Esophagus muscularis mucosa (tissue), 4 donors: ENCODE measurements at regions not wholly inside any gene's neighbourhood (a gene's known extent, or its start where the extent isn't known, plus 50 kb on each side); places are given as distances from the start of the nearest gene placed in this dataset.
"Not testable (repeated sequence)": the region's sequence is repeated elsewhere in the genome, so short reads cannot be mapped to it uniquely, and the experiment has no call there.

ENCODE experiments used
- DNase-seq: peaks from one replicate; pipeline ENCODE4 v3.0.0-alpha.2; 2017; ENCODE audit errors: extremely low spot score
- H3K27ac ChIP-seq, 4 donors: fragments of 200-600 bp; sonication (generic); replicated peaks in 1 of 4; 1 replicate in 3 of 4; 2 replicates in 1 of 4; pipeline ENCODE4 v1.5.1; 2016 to 2019; ENCODE audit warnings: mild to moderate bottlenecking in 1 of 4
- H3K27me3 ChIP-seq, 4 donors: fragments of 200-600 bp; sonication (generic); one replicate each; pipeline versions ENCODE4 v1.5.1 to v1.6.0; 2016 to 2019
- H3K36me3 ChIP-seq, 4 donors: fragments of 200-600 bp; sonication (generic); one replicate each; pipeline ENCODE4 v1.5.1; 2016 to 2019
- H3K4me1 ChIP-seq, 4 donors: fragments of 200-600 bp; sonication (generic); one replicate each; pipeline ENCODE4 v1.5.1; 2016 to 2019
- H3K4me3 ChIP-seq, 4 donors: fragments of 200-600 bp; sonication (generic); 1 replicate in 2 of 4; 2 replicates in 2 of 4; pipeline ENCODE4 v1.5.1; 2016 to 2019; ENCODE audit warnings: mild to moderate bottlenecking in 4 of 4, moderate library complexity in 1 of 4
- H3K9me3 ChIP-seq, 4 donors: fragments of 200-600 bp; sonication (generic); 1 replicate in 3 of 4; 2 replicates in 1 of 4; pipeline ENCODE4 v1.5.1; 2016 to 2019
- EP300 ChIP-seq: sonication (generic); formaldehyde crosslinking; IDR thresholded peaks from one replicate; pipeline ENCODE4 v1.6.1; 2017; ENCODE audit warnings: antibody characterized with exemption
- POLR2A ChIP-seq: fragments of 450-650 bp; IDR thresholded peaks from one replicate; pipeline ENCODE4 v1.6.1; 2017; ENCODE audit warnings: antibody characterized with exemption, moderate library complexity, mild to moderate bottlenecking, low read depth
- POLR2AphosphoS5 ChIP-seq, 2 donors: sonication (generic); formaldehyde crosslinking; IDR thresholded peaks; one replicate each; pipeline ENCODE4 v1.6.1; 2017; ENCODE audit warnings: antibody characterized with exemption in 2 of 2
- WGBS: methylation state at CpG from one replicate; pipeline ENCODE4 v1.1.5; 2018; 5-methylcytosine and 5-hydroxymethylcytosine counted together
- intact Hi-C: fragments of 100-400 bp; cut with DNase I; formaldehyde crosslinking; loops from one replicate; pipeline ENCODE4 v1.15.1; 2023
- TF ChIP-seq, protein P1 (sequence below), 3 experiments: fragments of 200-600 bp in 2 of 3; fragments of 450-650 bp in 1 of 3; sonication (generic) in 2 of 3; IDR thresholded peaks; one replicate each; pipeline ENCODE4 v1.5.1; 2017 to 2019; ENCODE audit warnings: antibody characterized with exemption in 3 of 3, mild to moderate bottlenecking in 2 of 3, moderate library complexity in 1 of 3

DNA sequence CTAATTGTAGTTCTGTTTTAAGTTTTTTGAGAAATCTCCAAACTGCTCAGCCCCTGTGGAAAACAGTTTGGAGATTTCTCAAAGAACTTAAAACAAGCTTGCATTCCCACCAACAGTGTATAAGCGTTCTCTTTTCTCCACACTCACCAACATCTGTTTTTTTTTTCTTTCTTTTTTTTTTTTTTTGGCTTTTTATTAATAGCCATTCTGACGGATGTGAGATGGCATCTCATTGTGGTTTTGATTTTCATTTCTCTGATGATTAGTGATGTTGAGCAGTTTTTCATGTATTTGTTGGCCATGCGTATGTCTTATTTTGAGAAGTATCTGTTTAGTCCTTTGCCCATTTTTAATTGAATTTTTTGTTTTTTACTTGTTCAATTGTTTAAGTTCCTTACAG is 73.1 kb upstream of the COL8A1 start:
- DNase-seq, result no peak
- Histone ChIP-seq H3K4me3 (no peak overlapping the region), H3K4me1 (no peaks in the 10 kb centered on the region), H3K27me3 (no peaks in the 10 kb centered on the region), H3K27ac (no peak overlapping the region), H3K36me3 (no peaks in the 10 kb centered on the region), H3K9me3 (no peaks in the 10 kb centered on the region)
- 69% methylated on average over 3 of the region's 3 CpGs for WGBS
- intact Hi-C loops, result no loop called here
- TF ChIP-seq EP300 (no peak), POLR2AphosphoS5 (IDR thresholded peaks at IDR 0.05) (no peak), POLR2A (no peak)
- TF ChIP-seq, protein P1, sequence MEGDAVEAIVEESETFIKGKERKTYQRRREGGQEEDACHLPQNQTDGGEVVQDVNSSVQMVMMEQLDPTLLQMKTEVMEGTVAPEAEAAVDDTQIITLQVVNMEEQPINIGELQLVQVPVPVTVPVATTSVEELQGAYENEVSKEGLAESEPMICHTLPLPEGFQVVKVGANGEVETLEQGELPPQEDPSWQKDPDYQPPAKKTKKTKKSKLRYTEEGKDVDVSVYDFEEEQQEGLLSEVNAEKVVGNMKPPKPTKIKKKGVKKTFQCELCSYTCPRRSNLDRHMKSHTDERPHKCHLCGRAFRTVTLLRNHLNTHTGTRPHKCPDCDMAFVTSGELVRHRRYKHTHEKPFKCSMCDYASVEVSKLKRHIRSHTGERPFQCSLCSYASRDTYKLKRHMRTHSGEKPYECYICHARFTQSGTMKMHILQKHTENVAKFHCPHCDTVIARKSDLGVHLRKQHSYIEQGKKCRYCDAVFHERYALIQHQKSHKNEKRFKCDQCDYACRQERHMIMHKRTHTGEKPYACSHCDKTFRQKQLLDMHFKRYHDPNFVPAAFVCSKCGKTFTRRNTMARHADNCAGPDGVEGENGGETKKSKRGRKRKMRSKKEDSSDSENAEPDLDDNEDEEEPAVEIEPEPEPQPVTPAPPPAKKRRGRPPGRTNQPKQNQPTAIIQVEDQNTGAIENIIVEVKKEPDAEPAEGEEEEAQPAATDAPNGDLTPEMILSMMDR (IDR thresholded peaks at IDR 0.05), result no peak

- DNase-seq, result no peak
- Histone ChIP-seq H3K9me3 (no peaks in the 10 kb centered on the region), H3K4me1 (no peaks in the 10 kb centered on the region), H3K27me3 (no peaks in the 10 kb centered on the region), H3K27ac (no peak overlapping the region), H3K36me3 (no peaks in the 10 kb centered on the region), H3K4me3 (no peak overlapping the region)
- 57% methylated on average over 1 of the region's 1 CpG for WGBS
- TF ChIP-seq, protein P1 (IDR thresholded peaks at IDR 0.05), result no peak
- no peak for TF ChIP-seq POLR2A
- TF ChIP-seq EP300, result no peak
- TF ChIP-seq POLR2AphosphoS5 (IDR thresholded peaks at IDR 0.05), result no peak
- intact Hi-C loops, result no loop called here
Measured at GRCh38 chr3:99562990-99563607, 75.3 kb upstream of the COL8A1 start.

DNA sequence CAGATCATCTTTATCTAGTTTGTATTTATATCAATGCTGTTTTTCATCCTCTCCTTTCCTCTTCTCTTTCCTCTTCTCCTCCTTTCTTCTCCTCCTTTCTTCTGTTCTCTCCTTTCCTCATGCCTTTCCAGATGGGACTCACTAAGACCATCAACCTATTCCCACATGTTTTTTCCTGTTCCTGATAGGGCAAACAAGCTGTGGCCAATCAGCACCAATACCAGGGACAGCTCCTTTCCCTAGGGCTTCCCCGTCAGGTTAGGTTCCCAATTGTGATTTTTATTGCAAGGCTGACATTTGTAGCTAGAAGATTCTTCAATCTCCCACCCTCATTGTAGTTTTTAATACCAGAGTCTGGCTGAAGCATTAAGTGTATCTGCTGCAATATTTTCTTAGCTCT is 76.3 kb upstream of the COL8A1 start:
- Histone ChIP-seq H3K9me3 (no peaks in the 10 kb centered on the region), H3K27me3 (no peaks in the 10 kb centered on the region), H3K4me1 (no peaks in the 10 kb centered on the region), H3K27ac (no peak overlapping the region), H3K36me3 (no peaks in the 10 kb centered on the region), H3K4me3 (no peak overlapping the region)
- intact Hi-C loops, result no loop called here
- WGBS, result 44% methylated on average over 1 of the region's 1 CpG
- TF ChIP-seq POLR2AphosphoS5 (IDR thresholded peaks at IDR 0.05) (no peak), EP300 (no peak), POLR2A (no peak)
- TF ChIP-seq, protein P1 (IDR thresholded peaks at IDR 0.05), result no peak
- no peak for DNase-seq

- intact Hi-C loops, result no loop called here
- H3K9me3 ChIP-seq, result peaks cover 0 to 5% (median 4%) of the 10 kb centered on the region in 4 donors
- no peak for DNase-seq
- H3K4me1 ChIP-seq, result no peaks in the 10 kb centered on the region
- H3K27me3 ChIP-seq, result no peaks in the 10 kb centered on the region
- no peak overlapping the region for H3K27ac ChIP-seq
- TF ChIP-seq, protein P1 (IDR thresholded peaks at IDR 0.05), result no peak
- 92% methylated on average over 3 of the region's 3 CpGs for WGBS
- H3K36me3 ChIP-seq, result no peaks in the 10 kb centered on the region
- H3K4me3 ChIP-seq, result no peak overlapping the region
Measured at GRCh38 chr3:99561056-99561455, 77.3 kb upstream of the COL8A1 start.

DNA sequence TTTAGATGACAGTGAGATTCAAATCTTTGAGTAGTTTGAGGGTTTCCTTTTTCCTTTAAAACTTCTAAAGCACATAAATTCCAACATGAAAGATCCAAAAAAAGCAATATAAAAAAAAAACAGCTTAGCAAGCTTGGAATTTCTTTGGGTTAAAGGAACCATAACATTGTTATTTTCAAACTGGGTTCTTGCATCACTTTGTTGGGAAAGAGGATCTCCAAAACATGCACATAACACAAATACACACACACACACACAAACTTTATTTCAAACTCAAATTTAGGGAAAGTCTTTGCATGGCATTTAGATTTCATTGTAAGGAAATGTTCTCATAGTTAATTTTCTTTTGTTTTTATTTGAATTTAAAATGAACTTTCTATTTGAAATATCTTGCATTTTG is 79.2 kb upstream of the COL8A1 start:
- Histone ChIP-seq H3K9me3 (peaks cover 0 to 6% (median 4%) of the 10 kb centered on the region in 4 donors), H3K27ac (no peak overlapping the region), H3K27me3 (no peaks in the 10 kb centered on the region), H3K4me1 (no peaks in the 10 kb centered on the region), H3K36me3 (no peaks in the 10 kb centered on the region), H3K4me3 (no peak overlapping the region)
- no peak for DNase-seq
- intact Hi-C loops, result no loop called here
- no peak for TF ChIP-seq POLR2A
- no peak for TF ChIP-seq POLR2AphosphoS5 (IDR thresholded peaks at IDR 0.05)
- TF ChIP-seq EP300, result no peak
- TF ChIP-seq, protein P1 (IDR thresholded peaks at IDR 0.05), result no peak

DNA sequence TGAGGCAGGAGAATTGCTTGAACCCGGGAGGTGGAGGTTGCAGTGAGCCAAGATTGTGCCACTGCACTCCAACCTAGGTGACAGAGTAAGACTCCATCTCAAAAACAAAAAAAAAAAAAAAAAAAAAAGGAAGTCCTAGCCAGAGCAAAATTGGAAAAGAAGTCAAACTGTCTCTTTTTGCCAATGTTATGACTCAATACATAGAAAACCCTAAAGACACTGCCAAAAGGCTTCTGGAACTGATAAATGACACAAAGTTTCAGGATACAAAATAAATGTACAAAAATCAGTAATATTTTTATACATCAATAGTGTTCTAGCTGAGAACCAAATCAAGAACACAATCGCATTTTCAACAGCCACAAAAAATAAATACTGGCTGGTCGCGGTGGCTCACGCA is 82.5 kb upstream of the COL8A1 start:
- H3K4me3 ChIP-seq, intact Hi-C loops, H3K4me1 ChIP-seq, H3K27me3 ChIP-seq, DNase-seq, H3K36me3 ChIP-seq, H3K9me3 ChIP-seq, H3K27ac ChIP-seq: not testable (repeated sequence)
- WGBS, result 90% methylated on average over 5 of the region's 5 CpGs
